ENCODE measurements at regions not wholly inside any gene's neighbourhood (a gene's known extent, or its start where the extent isn't known, plus 50 kb on each side); places are given as distances from the start of the nearest gene placed in this dataset.

DNA sequence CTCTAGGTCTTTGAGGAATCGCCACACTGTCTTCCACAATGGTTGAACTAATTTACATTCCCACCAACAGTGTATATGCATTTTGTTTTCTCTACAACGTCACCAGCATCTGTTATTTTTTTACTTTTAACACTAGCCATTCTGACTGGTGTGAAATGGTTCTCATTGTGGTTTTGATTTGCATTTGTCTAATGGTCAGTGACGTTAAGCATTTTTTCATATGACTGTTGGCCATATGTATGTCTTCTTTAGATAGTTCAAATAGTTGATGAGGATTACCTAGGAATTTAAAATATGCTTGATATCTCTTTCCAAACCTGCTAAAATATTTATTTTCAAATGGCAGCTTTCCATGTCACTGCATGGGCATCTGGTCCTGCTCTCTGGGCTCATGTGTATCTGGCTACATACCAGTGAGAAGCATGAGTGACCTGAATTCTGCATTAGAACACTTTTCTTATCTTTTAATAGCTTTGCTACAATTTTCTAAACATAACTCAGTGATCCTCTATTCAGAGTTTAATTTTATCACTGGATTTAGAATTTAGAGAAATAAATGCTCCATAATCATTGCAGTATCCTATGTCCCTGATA is 95.8 kb upstream of the ADAMTS16 start:
- TF ChIP-seq RAD21 (IDR thresholded peaks at IDR 0.05; ENCODE audit: low read depth): no peak
- TF ChIP-seq TAF1 (IDR thresholded peaks at IDR 0.05; ENCODE audit: low read depth): no peak
- TF ChIP-seq, protein P1, sequence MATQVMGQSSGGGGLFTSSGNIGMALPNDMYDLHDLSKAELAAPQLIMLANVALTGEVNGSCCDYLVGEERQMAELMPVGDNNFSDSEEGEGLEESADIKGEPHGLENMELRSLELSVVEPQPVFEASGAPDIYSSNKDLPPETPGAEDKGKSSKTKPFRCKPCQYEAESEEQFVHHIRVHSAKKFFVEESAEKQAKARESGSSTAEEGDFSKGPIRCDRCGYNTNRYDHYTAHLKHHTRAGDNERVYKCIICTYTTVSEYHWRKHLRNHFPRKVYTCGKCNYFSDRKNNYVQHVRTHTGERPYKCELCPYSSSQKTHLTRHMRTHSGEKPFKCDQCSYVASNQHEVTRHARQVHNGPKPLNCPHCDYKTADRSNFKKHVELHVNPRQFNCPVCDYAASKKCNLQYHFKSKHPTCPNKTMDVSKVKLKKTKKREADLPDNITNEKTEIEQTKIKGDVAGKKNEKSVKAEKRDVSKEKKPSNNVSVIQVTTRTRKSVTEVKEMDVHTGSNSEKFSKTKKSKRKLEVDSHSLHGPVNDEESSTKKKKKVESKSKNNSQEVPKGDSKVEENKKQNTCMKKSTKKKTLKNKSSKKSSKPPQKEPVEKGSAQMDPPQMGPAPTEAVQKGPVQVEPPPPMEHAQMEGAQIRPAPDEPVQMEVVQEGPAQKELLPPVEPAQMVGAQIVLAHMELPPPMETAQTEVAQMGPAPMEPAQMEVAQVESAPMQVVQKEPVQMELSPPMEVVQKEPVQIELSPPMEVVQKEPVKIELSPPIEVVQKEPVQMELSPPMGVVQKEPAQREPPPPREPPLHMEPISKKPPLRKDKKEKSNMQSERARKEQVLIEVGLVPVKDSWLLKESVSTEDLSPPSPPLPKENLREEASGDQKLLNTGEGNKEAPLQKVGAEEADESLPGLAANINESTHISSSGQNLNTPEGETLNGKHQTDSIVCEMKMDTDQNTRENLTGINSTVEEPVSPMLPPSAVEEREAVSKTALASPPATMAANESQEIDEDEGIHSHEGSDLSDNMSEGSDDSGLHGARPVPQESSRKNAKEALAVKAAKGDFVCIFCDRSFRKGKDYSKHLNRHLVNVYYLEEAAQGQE (IDR thresholded peaks at IDR 0.05; ENCODE audit: low read depth): no peak
- TF ChIP-seq, protein P2, sequence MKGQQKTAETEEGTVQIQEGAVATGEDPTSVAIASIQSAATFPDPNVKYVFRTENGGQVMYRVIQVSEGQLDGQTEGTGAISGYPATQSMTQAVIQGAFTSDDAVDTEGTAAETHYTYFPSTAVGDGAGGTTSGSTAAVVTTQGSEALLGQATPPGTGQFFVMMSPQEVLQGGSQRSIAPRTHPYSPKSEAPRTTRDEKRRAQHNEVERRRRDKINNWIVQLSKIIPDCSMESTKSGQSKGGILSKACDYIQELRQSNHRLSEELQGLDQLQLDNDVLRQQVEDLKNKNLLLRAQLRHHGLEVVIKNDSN (IDR thresholded peaks at IDR 0.05): no peak
- no peak for TF ChIP-seq CREB1 (IDR thresholded peaks at IDR 0.05; ENCODE audit: low read depth)
- no peak for TF ChIP-seq TCF12 (IDR thresholded peaks at IDR 0.05; ENCODE audit: low read depth)
- TF ChIP-seq TEAD4 (IDR thresholded peaks at IDR 0.05): no peak
- no peak for TF ChIP-seq FOXM1 (IDR thresholded peaks at IDR 0.05; ENCODE audit: borderline replicate concordance, low read depth)
- no peak for TF ChIP-seq CEBPB (IDR thresholded peaks at IDR 0.05)

Data from Ishikawa (cell line).